ENCODE measurements at regions not wholly inside any gene's neighbourhood (a gene's known extent, or its start where the extent isn't known, plus 50 kb on each side); places are given as distances from the start of the nearest gene placed in this dataset.

DNA sequence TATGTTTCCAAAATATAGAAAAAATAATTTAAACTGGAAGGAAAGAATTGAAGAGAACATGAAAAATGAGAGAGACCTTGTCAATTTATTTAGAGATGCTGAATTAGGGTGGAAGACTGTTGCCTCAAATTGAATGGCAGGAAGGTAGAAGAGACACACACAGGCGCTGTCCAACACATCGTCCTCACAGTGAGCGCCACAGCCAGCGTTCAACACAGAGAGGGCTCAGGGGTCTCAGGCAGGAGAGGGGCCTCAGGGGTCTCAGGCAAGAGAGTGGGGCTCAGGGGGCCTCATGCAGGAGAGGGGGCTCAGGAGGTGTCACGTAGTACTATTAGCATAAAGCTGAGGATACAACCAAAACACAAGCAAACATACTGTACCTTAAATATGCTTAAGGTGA is 65.7 kb downstream of the TMEM18 start:
- DNase-seq = no peak

DNA sequence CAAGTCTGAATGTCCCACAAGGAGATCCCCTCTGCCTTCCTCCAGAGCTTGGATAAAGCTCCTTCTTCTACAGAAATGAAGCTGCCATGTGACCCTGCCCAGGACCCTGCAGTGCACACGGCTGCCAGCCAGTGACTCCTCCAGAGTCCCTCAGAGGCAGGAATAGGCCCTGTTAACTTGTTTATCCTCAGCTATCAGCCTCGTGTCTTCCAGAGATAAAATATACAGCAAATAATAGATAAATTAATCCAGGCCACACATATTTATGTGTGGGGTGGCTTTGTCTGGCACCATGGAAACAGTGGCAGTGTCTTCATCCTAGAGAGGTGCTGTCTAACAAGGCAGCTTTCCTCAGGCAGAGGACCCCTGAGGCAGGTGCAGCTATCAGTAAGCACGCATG is 66.7 kb downstream of the TMEM18 start:
- no peak for DNase-seq

DNA sequence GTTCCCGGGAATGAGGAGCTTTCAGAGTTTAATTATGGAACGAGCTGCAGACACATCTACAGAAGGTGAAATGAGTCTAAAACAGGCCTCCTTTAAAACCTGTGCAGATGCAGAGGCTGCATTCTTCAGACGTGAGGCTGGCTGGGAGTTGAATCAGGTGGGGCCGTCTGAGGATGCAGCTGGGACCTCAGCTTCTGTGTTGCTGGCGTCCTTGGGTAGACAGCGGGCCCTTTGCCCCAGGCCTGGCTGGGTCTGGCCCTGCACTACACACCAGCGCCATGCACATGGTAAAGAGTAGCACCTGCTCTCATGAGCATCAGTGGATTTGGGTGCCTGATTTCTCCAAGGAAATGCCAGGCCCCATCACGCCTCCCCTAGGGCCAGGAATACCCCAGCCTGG is 67.3 kb downstream of the TMEM18 start:
- no peak for DNase-seq

DNA sequence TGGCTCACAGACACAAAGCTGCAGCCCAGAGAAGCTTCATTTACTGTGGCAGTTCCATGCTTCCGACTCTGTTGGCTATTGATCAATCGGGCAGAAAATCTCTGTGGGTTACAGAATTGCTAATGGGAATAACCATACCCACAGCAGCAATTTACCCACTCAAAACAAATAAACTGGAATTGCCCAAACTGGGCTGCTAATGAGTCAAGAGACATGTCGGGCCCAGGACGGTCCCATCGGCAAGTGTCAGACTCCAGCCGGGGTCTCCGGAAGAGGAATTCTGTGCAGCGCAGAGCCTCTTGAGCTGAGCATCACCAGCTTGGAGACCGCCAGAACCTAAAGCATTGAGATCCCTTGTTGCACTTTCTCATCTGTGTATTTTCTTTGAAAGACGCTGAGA is 67.8 kb downstream of the TMEM18 start:
- DNase-seq = no peak

DNA sequence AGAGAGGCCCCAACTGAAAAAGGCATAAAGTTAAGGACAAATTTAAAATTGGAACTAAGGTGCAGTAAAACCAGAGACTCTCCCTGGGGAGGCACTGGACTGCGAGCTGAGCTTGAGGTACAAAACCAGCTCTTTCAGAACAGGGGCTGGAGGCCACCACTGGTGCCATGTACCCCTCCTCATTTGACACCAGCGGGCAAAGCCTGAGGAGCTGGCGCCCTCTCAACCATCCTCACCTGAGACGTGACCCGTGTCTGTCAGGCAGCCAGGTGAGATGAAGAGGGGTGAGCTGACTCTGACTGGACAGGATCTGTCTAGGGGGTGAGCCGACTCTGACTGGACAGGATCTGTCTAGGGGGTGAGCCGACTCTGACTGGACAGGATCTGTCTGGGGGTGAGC is 68.5 kb downstream of the TMEM18 start:
- DNase-seq = no peak

DNA sequence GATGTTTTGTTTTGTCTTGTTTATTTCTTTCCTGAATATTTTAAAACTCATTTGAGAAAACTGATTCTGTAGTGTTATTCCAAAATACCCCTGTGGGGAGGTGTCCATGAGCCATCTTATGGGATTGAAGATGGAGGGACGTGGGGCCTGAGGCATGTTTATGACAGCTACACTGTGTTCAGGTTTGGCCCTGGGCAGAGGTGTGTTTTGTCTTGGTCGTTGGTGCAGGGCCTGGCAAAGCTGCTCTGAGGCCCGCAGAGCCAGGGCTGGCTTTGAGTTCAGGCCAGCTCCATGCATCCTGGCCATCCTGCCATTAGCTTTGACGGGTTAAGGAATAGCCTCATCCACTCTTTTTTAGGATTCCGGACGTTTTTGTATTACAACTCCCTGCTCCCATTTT is 68.9 kb downstream of the TMEM18 start:
- DNase-seq = no peak

DNA sequence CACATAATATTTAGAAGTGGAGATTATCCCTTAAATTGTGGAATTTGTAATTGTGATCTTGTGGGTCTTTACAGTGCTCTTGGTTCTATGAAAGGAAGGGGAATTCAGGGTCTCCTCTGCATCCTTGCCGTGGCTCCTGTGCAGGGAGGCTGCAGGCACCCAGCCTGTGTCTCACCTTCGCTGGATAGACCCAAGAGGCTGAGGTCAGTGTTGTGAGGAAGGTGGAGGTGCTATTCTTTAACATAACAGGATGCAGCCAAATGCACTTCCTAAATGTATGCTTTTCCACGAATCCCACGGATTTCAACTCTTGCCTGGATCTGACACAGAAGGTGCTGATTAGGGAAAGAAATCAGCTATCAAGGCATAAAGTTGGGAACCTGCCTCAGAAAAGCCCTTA is 69.5 kb downstream of the TMEM18 start:
- DNase-seq = no peak

DNA sequence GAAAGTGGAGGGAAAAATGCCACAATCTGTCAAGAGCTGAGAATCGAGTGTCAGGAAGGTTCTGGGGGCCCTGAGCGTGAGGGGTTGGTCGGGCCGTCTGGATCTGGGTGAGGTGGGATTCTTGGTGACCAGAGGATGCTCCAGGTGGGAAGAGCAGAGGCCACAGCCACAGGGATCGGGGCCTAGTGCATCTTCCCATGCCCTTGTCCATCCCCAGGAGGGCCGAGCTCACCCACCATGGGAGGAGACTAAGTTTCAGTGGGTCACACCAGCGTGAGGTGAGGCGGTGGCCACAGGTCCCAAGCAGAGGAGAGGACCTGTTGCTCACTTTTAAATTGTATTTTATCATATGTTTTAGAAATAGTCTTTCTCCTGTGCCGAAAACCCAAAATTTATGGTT is 70.0 kb downstream of the TMEM18 start:
- DNase-seq = no peak

DNA sequence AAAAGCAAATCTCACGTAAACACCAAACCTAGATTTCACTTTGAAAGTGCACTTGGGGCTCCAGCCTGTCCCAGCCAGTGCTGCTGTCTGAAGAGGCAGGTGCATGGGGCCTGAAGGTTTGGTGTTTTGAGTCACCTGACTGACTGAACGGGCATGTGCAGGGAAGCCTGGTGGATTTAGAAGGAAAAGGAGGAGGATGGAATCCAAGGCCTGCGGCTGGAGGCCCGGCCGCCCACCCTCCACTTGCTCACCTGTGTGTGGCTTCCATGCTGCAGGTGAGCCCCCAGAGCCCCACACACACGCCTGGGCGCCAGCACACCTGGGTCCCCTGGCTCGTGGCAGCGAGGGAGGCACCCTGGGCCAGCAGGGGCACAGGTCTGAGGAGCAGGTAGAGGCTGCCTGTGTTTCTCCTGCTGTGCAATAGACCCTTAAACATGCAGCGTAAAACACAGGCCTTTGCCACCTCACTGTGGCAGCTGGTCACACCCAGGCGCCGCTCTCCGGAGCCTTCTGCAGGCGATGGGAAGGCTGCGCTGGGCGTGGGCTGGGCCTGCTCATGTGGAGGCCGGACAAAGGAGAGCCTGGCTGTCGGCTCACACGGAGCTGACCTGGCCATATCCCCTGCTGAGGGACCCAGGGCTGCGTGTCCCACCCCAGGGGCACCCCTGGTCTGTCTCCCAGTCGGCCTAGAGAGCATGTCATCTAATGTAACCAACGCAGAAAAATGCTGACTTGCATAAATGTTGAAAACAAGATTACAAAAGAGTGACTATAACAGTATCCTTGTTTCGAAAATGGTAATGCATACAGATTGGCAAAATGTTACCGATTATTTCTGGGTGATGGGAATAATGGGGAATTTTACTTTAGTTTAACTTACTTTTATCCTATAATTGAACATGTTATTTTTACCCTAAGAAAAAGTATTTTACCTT is 71.3 kb downstream of the TMEM18 start:
- DNase-seq = no peak

DNA sequence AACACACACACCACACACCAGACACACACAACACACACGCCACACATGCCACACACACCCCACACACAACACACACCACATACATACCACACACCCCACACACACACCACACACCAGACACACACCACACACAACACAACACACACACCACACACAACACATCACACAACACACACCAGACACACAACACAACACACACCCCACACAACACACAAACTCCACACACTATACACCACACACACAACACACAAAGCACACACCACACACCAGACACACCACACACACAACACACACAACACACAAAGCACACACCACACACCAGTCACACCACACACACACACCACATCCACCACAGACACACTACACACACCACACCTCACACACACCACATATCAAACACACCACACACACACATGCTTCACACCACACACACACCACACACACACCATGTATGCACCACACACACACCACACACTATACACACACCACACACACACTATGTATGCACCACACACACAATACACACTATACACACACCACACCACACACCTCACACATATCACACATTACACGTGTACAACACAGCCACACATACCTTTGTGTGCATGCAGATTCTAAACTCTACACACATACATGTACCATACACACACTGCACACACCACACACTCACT is 72.2 kb downstream of the TMEM18 start:
- no peak for DNase-seq

DNA sequence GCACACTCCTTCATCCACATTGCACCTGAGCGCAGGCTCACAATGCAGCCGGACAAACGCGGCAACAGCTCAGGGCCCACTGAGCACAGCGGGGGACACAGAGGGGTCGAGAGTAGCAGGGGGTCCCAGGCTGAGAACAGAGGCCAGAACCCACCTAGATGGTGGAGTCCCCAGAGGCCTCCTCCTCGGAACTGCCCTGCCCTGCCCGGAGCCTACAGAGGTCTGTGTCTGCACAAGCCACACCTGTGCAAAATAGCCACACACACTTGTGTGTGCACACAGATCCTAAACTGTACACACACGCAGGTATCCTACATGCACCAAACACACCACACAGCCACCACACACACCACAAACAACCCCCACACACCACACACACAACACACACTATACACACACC is 72.8 kb downstream of the TMEM18 start:
- DNase-seq = no peak

DNA sequence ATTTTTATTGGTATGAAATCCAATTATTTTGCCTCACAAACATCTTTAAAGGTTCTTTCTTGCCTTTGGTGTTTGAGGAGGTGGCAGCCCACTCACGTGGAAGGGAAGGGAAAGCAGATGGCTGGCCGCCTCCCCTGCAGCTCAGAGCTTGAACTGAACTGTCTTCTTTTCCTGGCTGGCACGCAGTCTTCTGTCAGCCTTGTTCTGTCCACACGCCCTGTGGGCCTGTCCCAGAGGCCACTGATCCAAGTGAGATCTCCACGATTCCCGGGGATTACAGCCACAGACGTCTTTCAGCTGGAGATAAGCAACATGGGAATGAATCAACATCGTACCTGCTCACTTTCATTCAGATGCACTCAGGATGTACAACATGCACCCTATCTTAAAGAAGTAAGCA is 73.3 kb downstream of the TMEM18 start:
- DNase-seq = no peak

DNA sequence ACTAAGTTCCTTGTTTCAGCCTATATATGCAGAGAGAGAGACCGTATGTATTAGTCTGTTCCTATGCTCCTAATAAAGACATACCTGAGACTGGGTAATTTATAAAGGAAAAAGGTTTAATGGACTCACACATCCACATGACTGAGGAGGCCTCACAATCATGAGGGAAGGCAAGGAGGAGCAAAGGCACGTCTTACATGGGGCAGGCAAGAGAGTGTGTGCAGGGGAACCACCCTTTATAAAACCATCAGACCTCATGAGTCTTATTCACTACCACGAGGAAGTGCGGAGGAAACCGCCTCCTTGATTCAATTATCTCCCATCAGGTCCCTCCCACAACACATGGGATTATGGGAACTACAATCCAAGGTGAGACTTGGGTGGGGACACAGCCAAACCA is 73.8 kb downstream of the TMEM18 start:
- DNase-seq = no peak

DNA sequence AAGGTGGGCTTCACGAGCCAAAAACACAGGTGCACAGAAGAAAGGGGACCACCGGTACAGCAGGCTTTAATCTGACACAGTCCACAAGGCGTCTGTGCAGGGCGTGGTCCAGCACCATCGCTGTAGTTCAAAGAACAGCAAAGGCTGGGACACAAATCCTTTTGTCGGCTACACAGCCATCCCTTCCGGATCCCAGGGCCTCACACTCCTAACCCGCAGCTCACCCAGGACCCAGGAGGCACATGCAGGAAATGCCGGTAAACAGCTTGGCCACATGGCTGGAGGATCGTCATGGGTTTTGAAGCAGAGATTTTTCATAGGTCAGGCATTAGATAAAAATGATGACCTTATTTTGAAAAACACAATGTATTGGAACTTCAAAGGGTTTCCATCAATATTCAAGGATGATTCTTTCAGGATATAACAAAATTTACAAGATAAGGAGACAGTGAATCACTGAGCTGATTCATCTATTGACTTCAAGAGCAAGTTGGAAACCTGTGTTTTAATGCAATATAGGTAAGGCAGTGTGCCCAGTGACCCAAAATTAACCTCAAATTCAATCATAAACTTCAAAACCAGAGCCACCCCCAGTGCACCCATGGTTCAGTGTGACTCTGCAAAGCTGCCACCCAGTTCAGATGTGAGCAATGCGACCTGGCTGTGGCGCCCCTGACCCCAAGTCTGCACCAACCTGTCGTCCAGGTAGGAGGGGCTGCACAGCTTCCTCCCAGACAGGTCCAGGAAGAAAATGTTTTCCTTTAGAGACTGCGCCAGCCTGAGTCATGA is 74.4 kb downstream of the TMEM18 start:
- DNase-seq = no peak

DNA sequence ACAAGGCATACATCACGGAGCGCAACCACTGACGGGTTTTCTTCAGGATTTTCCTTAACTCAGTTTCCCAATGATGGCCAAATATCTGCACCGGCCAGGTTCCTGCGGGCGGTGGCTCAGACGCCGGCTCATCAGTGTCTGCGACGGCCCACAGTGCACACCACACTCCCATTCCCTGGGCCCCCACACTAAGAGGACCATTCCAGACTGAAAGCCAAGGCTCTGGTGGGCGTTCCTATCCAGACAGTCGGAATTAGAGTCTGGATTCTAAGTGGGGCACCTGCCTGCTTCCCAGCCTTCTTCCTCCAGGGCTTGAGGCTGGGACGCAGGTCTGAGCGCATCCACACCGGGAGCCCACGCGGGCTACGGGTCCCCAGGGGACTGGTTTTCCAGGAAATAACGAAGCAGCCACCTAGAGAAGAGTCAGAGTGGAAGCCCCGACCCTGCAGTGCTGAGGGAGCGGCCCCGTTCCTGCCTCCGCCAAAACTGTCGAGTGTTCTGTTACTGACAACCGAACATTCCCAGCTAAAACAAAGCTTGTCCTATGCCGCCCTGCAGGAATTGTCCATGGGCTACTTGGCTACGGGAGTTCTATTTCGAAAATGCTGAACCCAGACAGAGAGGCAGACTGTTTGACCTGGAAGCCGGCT is 75.3 kb downstream of the TMEM18 start:
- DNase-seq = no peak

DNA sequence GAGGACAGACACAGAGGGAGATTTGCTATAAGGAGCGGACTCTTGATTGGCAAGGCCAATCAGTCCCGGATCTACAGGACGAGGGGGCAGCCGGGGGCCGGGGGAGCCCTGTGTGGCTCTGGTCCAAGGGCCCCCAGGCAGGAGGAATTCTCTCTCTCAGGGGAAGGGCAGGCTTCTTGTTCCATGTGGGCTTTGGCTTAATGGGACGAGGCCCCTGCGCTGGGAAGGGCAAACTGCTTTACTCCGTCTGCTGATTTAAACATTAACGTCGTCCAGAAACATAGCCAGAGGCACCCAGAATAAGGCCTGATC is 75.9 kb downstream of the TMEM18 start:
- DNase-seq = no peak

DNA sequence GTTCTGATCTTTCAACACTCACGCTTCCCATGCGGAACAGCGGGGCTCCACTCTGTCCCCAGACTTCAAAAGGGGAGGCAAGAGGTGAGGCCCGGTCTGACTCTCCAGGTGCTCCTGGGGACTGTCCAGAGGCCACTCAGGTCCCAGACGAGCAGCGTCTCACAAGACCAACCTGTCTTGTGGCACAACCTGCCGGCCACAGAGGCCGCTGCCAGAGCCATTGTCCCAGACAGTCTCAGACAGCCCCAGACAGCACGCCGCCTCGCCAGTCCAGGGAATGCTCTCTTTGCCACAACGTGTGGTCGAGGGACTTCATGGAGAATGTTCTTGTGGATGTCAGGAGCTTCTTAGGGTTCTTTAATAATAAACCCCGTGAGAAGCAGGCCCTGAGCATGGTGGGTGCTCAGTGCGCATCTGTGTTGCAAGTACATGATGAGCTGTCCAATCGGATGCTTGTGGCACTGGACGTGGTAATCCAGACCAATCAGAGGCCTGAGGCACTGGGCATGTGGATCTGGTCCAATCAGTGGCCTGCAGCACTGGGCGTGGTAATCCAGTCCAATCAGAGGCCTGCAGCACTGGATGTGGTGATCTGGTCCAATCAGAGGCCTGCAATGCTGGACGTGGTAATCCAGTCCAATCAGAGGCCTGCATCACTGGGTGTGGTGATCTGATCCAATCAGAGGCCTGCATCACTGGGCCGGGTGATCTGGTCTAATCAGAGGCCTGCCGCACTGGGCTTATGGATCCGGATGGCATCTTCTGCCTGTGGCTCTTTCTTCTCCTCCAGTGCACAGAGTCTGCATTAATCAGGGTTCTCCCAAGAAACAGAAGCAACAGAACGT is 76.4 kb downstream of the TMEM18 start:
- DNase-seq = no peak

DNA sequence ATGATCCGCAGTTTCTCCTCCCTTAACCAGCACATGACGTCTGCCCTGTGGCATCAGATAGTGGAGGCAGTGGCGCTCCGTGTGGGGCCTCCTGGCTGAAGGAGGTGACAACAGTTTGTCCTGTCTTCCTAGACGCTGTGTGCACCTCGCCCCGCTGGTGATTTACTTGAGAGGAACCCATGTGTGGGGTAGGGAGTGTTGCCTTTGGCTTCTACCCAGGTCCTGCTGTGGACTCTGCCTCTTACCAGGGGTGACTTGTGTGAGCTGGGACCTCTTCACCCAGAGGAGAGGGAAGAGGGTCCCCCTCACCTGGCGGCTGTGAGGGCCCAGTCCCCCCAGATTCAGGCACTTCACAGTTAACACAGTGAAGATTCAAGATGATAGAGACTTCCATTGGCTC is 77.6 kb downstream of the TMEM18 start:
- DNase-seq = no peak

DNA sequence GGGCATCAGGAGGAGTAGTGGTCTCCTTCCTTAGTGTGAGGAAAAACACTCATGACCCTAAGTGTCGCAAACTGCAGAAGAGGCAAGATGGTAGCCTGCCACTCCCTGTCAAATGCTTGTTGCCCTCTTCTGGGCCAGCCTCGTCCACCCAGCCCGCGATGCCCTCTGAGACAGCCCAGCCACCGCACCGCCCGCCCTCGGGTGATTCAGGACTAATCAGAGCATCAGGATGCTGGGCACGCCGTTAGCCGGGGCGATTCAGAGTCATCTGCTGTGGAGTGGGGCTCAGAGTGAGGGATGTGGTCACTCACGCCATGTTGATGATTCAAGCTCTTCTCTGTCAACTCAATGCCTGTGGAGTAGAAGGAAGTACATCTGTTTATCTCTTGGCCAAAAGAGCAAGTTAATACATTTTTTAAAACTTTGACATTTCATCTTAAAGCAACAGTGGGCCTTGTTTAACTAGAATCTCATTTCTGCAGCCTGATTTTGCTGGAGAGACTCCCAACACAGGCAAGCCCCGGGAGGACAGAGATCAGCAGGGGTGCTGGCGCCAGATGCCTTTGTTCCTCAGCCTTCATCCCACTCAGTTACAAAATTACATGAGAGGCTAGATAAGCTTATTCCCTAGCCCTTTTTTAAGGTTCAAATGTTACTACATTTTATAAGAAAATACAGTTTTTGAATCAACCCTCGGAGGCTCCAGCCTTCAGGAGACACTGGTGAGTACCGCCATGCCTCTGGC is 79.0 kb downstream of the TMEM18 start:
- no peak for DNase-seq

DNA sequence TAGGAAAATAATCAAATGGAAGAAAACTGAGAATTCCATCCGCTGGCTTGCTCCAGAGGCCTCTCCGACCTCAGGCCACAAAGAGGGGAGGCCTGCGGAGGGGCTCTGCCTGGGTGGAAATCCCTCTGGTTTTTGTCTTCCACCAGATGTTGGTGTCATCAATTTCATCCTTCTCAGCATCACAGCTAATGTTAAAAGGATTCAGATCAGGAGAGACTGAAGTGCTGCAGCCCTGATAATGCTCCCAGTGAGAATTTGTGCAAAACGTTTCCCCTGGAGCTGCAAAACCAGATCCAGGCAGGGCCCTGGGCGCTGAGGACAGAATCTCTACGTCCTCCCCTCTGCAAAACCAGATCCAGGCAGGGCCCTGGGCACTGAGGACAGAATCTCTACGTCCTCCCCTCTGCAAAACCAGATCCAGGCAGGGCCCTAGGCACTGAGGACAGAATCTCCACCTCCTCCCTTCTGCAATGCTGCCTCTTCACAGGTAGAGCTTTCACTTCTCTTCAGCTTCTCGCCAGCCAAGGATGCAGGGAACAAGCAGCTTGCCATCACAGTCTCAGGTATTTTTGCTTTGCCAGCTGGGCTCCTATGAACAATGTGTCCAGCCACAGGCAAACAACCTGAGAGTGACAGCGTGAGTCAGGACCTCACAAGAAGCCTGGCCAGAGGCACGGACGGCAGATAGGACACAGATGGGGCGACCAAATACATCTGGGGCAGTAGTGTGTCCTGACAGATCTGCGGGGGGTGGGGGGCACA is 81.2 kb downstream of the TMEM18 start:
- DNase-seq = no peak

Data from NCI-H1105 treated with DMSO at 0.1 percent for 48 hours (cell line).